ENCODE measurements at regions not wholly inside any gene's neighbourhood (a gene's known extent, or its start where the extent isn't known, plus 50 kb on each side); places are given as distances from the start of the nearest gene placed in this dataset.

GRCh38 chr12:89262855-89263552 is 89.3 kb downstream of the DUSP6 start:
- no peak for TF ChIP-seq CTCF (IDR thresholded peaks at IDR 0.05)
- no peak for TF ChIP-seq POLR2A (IDR thresholded peaks at IDR 0.05)
